GM12873 (cell line): ENCODE measurements at regions not wholly inside any gene's neighbourhood (a gene's known extent, or its start where the extent isn't known, plus 50 kb on each side); places are given as distances from the start of the nearest gene placed in this dataset.

Experiments
- CTCF ChIP-seq: IDR thresholded peaks from 2 replicates; pipeline ENCODE4 v1.5.1; 2012; ENCODE audit warnings: low read depth, mild to moderate bottlenecking, moderate library complexity, low read length, control low read depth; ENCODE audit not compliant: insufficient read depth; ENCODE audit errors: missing control alignments

- no peak for TF ChIP-seq CTCF
These were observed 614.8 kb downstream of the KIF4B start for GRCh38 chr5:155628346-155628745.

GRCh38 chr5:155629597-155629996, 616.0 kb downstream of the KIF4B start:
- no peak for TF ChIP-seq CTCF

- TF ChIP-seq CTCF: no peak
These were observed 617.6 kb downstream of the KIF4B start for GRCh38 chr5:155631116-155631515.

GRCh38 chr5:155633338-155633957, 619.9 kb downstream of the KIF4B start:
- no peak for TF ChIP-seq CTCF

GRCh38 chr5:155649666-155650065, 636.1 kb downstream of the KIF4B start:
- no peak for TF ChIP-seq CTCF

GRCh38 chr5:155655569-155655968, 642.0 kb downstream of the KIF4B start:
- TF ChIP-seq CTCF: no peak

- no peak for TF ChIP-seq CTCF
These were observed 648.3 kb downstream of the KIF4B start for GRCh38 chr5:155661859-155662258.
